ENCODE measurements at regions not wholly inside any gene's neighbourhood (a gene's known extent, or its start where the extent isn't known, plus 50 kb on each side); places are given as distances from the start of the nearest gene placed in this dataset.

DNA sequence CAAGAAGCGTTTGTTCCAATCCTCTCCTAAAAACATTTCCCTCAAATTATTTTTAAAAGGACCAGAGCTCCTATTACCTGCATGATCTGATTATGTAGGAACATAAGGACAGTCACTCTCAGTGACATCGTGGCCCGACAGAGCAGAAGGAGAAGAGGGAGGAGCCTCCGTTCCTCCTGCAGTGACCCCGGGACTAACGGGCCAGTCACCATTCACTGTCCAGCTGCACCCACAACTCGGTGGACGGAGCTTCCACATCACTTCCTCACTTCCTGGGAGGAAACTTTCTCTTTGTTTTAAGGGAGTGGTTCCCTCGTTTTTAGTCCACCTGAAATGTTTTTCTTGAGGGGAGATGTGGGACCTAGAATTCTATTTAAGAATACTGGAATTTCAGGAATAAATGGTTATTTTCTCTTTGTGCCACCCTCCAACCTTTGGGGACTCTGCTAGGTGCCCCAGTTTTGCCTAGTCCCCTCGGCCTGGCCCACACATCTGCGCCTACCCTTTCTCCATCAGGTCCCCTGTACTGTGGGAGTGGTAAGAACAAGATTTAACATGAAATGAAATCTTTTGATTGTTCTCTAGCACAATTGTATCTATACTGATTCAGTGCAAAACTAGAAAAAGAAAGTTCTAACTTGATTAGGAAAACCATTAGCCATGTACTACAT lies 173.5 kb upstream of the RNF32 start:
- Histone ChIP-seq H3K27me3 (ENCODE audit: insufficient read depth, low read length) (no peaks in the 10 kb centered on the region), H3K4me2 (ENCODE audit: low read length) (no peak overlapping the region), H2AFZ (ENCODE audit: low read depth, low read length) (no peak overlapping the region), H3K9me3 (ENCODE audit: insufficient read depth, low read depth, low read length) (peaks cover 4% of the 10 kb centered on the region), H3K9ac (ENCODE audit: low read length) (no peak overlapping the region), H3K4me3 (ENCODE audit: insufficient read depth, low read depth, low read length) (no peak overlapping the region), H4K20me1 (ENCODE audit: insufficient read depth, low read length) (no peaks in the 10 kb centered on the region), H3K36me3 (ENCODE audit: insufficient read depth, low read length) (no peaks in the 10 kb centered on the region), H3K79me2 (ENCODE audit: insufficient read depth, low read length) (no peaks in the 10 kb centered on the region), H3K4me1 (ENCODE audit: insufficient read depth, low read length) (no peaks in the 10 kb centered on the region), H3K27ac (ENCODE audit: low read depth, low read length) (no peak overlapping the region)
- FAIRE-seq (no peak), DNase-seq (ENCODE audit: low read depth) (no peak)
- Mint-ChIP-seq H3K27ac (ENCODE audit: unreplicated experiment) (no peak overlapping the region), H3K27me3 (ENCODE audit: low read depth, unreplicated experiment) (peaks cover 37% of the 10 kb centered on the region), H3K4me1 (ENCODE audit: low read depth, unreplicated experiment) (no peaks in the 10 kb centered on the region), H3K36me3 (ENCODE audit: low read depth, unreplicated experiment) (peaks cover 2% of the 10 kb centered on the region), H3K9me3 (ENCODE audit: unreplicated experiment) (peaks cover 5% of the 10 kb centered on the region), H3K4me3 (ENCODE audit: unreplicated experiment) (no peak overlapping the region)
- TF ChIP-seq EZH2 (IDR thresholded peaks at IDR 0.05; ENCODE audit: insufficient read depth, low read length): no peak
- TF ChIP-seq CTCF (IDR thresholded peaks at IDR 0.05; ENCODE audit: insufficient read depth, low read depth, low read length): no peak

GRCh38 chr7:156466272-156466671 lies 174.3 kb upstream of the RNF32 start:
- Histone ChIP-seq H3K27ac (ENCODE audit: low read depth, low read length) (no peak overlapping the region), H3K9me3 (ENCODE audit: insufficient read depth, low read depth, low read length) (peaks cover 4% of the 10 kb centered on the region), H3K9ac (ENCODE audit: low read length) (no peak overlapping the region), H3K4me1 (ENCODE audit: insufficient read depth, low read length) (no peaks in the 10 kb centered on the region), H2AFZ (ENCODE audit: low read depth, low read length) (no peak overlapping the region), H3K4me3 (ENCODE audit: insufficient read depth, low read depth, low read length) (no peak overlapping the region), H4K20me1 (ENCODE audit: insufficient read depth, low read length) (no peaks in the 10 kb centered on the region), H3K27me3 (ENCODE audit: insufficient read depth, low read length) (no peaks in the 10 kb centered on the region), H3K36me3 (ENCODE audit: insufficient read depth, low read length) (no peaks in the 10 kb centered on the region), H3K79me2 (ENCODE audit: insufficient read depth, low read length) (no peaks in the 10 kb centered on the region), H3K4me2 (ENCODE audit: low read length) (no peak overlapping the region)
- Mint-ChIP-seq H3K27ac (ENCODE audit: unreplicated experiment) (no peak overlapping the region), H3K9me3 (ENCODE audit: unreplicated experiment) (peaks cover 5% of the 10 kb centered on the region), H3K27me3 (ENCODE audit: low read depth, unreplicated experiment) (peaks cover 38% of the 10 kb centered on the region), H3K4me1 (ENCODE audit: low read depth, unreplicated experiment) (no peaks in the 10 kb centered on the region), H3K4me3 (ENCODE audit: unreplicated experiment) (no peak overlapping the region), H3K36me3 (ENCODE audit: low read depth, unreplicated experiment) (peaks cover 2% of the 10 kb centered on the region)
- TF ChIP-seq CTCF (IDR thresholded peaks at IDR 0.05; ENCODE audit: insufficient read depth, low read depth, low read length): no peak
- no peak for TF ChIP-seq EZH2 (IDR thresholded peaks at IDR 0.05; ENCODE audit: insufficient read depth, low read length)
- FAIRE-seq: no peak
- no peak for DNase-seq (ENCODE audit: low read depth)

- Histone ChIP-seq H3K4me1 (ENCODE audit: insufficient read depth, low read length) (no peaks in the 10 kb centered on the region), H3K27me3 (ENCODE audit: insufficient read depth, low read length) (no peaks in the 10 kb centered on the region), H3K9me3 (ENCODE audit: insufficient read depth, low read depth, low read length) (peaks cover 4% of the 10 kb centered on the region), H3K4me2 (ENCODE audit: low read length) (no peak overlapping the region), H2AFZ (ENCODE audit: low read depth, low read length) (no peak overlapping the region), H3K27ac (ENCODE audit: low read depth, low read length) (no peak overlapping the region), H4K20me1 (ENCODE audit: insufficient read depth, low read length) (no peaks in the 10 kb centered on the region), H3K79me2 (ENCODE audit: insufficient read depth, low read length) (no peaks in the 10 kb centered on the region), H3K9ac (ENCODE audit: low read length) (no peak overlapping the region), H3K36me3 (ENCODE audit: insufficient read depth, low read length) (no peaks in the 10 kb centered on the region), H3K4me3 (ENCODE audit: insufficient read depth, low read depth, low read length) (no peak overlapping the region)
- no peak overlapping the region for H3K27ac Mint-ChIP-seq (ENCODE audit: unreplicated experiment)
- DNase-seq (ENCODE audit: low read depth) (no peak), FAIRE-seq (no peak)
- H3K4me3 Mint-ChIP-seq (ENCODE audit: unreplicated experiment): no peak overlapping the region
- H3K27me3 Mint-ChIP-seq (ENCODE audit: low read depth, unreplicated experiment): peaks cover 38% of the 10 kb centered on the region
- peaks cover 5% of the 10 kb centered on the region for H3K9me3 Mint-ChIP-seq (ENCODE audit: unreplicated experiment)
- H3K36me3 Mint-ChIP-seq (ENCODE audit: low read depth, unreplicated experiment): peaks cover 2% of the 10 kb centered on the region
- TF ChIP-seq CTCF (IDR thresholded peaks at IDR 0.05; ENCODE audit: insufficient read depth, low read depth, low read length): no peak
- H3K4me1 Mint-ChIP-seq (ENCODE audit: low read depth, unreplicated experiment): no peaks in the 10 kb centered on the region
These were observed 175.4 kb upstream of the RNF32 start for GRCh38 chr7:156465186-156465585.
